NCI-H2227 treated with DMSO at 0.1 percent for 48 hours (cell line): ENCODE measurements at regions not wholly inside any gene's neighbourhood (a gene's known extent, or its start where the extent isn't known, plus 50 kb on each side); places are given as distances from the start of the nearest gene placed in this dataset.

ENCODE experiments used
- DNase-seq: peaks from one replicate; lab custom pipeline; 2025; lab: John Stamatoyannopoulos, UW

DNA sequence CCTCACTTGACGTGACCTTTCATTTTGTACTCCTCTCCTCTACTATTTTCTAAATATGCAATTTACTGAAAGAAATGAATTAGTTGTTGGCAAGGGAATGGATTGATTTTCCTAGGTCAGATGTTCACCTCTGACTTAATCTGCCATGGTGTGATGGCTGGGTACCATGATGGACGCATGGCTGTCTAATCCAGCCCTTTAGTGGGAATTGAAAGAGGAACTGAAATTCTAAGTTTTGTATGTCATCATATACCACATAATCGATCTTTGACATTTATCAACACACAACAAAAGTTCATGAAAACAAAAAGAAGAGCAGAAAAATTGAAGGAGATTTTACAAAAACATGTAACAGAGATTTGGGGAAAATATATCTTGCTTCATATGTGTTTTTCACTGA is 331.3 kb upstream of the SNX7 start:
- DNase-seq: no peak

DNA sequence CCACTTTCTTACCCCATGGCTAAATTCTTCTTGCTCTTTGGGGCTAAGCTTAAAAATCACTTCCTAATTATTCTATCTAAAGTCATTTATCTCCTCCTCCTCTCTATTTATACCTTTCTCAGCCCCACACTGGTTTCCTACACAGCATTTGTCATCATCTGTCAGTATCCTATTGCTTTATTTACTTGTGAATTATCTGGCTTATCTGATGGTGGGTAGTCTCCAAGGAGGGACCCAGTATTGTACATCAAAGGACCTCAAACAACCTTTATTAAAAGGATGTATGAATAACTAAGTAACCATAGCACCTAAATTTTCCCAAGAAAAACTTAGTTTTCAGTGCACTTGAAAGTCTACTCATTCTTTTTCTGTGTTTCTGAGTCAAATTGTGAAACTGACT is 332.7 kb upstream of the SNX7 start:
- no peak for DNase-seq

DNA sequence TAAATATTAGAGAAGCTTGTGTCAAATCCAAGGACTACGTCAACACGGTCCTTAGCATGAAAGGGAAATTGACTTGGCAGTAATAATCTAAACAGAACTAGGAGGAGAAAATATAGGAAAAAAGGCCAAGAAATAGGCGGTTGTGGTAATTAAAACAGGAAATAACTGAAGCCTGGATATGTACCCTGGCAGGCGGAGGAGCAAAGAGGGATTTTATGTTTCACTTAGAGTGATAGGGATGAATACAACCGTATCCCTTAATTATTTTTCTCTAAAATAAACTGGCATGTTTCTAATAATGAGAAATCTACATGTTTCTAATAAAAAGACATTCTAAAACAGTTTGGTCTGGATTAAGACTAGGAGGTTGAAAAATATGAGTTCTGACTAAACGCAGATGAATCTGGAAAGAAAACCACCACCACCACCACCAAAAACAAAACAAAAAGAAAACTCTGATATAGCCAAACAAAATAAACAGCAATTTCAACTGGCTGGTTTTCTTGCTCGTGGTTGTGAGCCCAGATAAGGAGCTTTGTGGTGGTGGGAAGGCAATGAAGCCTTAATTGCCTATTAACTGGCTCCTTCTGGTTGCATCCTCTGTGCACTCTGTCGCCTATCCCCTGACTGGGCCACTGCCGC is 334.2 kb upstream of the SNX7 start:
- DNase-seq: no peak

DNA sequence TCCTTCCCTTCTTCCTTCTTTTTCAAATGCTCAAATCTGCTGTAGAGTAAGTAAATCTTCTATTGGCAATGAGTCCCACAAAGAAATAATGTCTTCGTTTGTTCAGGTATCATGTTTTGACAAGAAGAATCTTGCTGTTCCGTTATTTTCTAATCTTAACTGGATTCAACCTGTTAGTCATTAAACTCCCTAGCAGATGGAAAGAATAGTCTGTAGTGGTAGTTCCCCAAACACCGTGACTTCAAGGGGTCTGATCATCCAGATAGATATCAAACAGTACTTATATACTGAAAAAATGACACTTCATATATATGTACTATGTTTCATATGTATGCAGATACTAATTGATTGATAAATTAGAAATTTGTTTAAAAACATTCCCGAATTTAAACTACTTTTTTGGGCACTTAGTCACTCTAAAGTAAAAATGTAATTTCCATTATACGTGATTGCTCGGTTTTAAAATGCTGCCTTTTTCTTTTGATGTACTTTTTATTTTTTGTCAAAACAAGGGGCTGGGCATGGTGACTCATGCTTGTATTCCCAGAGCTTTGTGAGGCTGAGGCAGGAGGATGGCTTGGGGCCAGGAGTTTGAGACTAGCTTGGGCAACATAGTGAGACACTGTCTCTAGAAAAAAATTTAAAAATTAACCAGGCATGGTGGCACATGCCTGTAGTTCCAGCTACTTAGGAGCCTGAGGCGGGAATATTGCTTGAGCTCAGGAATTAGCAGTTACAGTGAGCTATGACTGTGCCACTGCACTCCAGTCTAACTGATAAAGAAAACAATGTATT is 335.7 kb upstream of the SNX7 start:
- DNase-seq: no peak

DNA sequence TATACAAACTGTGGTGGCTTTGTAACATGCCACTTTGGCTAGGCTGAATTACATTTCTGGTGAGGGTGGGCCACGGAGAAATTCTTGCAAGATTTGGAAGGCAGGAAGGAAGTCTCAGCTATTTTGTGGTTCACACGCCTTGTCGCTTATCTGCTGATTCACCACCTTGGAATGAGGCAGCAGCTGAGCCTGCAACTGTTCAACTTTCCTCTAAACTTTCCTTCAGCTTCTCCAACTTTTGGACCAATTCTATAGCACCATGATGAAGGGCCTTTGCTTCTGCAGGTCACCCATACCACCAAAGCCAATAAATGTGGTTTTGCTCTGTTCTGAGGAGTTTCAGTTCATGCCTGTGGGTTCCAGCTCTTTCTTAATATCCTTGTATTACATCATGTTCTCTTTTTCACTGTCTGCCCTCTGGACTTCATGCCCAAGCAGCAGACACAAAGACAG is 337.6 kb upstream of the SNX7 start:
- no peak for DNase-seq

DNA sequence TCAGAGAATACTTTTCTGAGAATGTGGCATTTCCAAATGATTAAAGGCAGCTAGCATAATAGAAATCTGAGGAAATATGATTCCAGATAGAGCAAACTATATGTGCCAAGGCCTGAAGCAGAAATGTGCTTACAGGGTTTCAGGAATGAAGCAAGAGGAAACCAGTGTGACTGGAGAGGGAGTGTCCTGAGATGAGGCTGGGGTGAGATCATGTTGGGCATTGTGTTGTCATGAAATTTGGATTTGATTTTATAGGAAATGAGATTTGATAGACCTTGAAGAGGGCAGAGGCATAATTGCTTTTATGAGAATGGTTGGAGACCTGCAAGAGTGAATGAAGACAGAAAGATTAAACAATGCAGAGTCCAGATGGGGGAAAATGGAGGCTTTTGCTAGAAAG is 338.1 kb upstream of the SNX7 start:
- no peak for DNase-seq

DNA sequence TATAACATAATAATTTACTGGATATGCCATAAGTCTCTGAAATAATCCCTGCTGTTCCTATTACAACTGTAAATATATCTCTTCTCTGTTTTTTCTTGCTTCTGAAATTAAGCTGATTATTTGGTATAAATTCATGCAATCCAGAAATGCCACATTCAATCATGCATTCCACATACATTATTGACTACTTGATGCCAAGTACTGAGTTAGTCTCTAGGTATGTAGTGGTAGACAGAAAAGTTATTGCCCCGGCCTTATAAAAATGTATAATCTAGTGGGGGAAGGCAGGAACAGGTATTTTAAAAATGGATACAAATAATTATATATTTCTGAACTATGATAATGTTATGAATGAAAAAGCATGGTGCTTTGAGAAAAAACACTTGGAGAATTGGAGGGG is 338.6 kb upstream of the SNX7 start:
- no peak for DNase-seq

DNA sequence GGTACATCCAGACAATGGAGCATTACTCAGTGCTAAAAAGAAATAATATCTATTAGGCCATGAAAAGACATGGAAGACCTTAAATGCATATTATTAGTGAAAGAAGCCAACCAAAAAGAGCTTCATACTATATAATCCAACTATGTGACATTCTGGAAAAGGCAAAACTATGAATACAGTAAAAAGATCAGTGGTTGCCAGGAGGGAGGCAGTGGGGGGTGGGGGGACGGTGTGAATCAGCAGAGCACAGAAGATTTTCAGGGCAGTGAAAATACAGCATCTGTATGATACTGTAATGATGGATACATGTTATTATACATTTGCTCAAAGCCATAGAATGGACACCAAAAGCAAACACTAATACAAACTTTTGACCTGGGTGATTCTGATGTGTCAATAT is 339.4 kb upstream of the SNX7 start:
- no peak for DNase-seq

DNA sequence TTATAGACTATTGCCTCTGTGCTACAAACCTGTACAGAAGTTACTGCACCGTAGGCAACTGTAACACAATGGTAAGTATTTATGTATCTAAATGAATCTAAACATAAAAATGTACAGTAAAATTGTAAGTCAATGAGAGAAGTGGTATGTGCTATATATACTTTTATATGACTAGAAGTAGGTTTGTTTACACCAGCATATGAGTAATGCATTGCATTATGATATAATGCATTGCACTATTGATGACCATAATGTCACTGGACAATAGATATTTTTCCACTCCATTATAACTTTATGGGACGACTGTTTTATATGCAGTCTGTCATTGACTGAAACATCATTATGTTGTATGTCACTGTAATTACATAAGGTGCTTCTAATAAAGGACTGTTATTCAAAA is 340.3 kb upstream of the SNX7 start:
- DNase-seq: no peak

DNA sequence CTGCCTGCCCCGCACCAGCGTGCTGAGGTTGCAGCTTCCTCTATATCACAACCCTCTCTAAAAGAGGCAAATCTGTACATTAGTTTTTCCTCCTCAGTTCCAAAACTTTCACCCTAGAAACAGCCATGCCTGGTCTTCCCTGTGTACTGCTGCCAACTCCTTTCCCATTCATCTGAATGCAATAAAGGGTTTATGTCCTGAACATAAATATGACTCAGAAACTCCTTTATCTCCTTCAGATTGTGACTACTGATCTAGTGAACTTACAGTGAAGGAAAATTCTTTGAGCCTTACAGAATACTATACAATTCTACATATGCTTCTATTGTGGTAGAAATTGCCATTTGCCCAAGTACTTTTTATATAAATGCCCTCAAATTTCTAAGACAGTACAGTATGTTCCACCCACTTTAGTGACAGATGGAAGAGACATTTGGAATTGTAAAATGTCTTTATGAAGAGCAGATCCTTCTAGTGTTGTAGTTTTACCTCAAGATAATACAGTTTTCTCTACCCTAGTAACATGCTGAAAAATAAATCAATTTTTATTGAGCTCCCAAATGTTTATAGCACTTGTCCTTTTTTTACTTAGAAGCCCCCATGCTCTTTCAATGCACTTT is 345.1 kb upstream of the SNX7 start:
- no peak for DNase-seq

DNA sequence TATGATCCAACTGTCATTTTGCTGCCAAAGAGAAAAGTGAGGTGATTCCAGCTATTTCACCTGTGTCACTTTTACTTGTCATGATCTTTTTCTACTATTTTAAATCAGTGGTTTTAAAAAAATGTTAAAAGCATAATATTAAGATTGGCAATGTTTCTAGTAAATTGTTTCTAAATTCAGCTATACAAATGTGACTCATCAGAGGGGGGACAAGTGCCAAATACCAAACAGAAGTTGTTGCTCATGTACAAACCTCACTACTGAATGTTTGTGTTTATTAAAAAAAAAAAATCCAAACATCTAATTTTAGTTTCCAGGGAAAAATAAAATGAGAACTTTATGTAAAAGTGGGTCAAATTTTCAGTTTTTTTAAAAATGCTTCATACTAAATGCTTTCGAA is 346.2 kb upstream of the SNX7 start:
- DNase-seq: no peak

DNA sequence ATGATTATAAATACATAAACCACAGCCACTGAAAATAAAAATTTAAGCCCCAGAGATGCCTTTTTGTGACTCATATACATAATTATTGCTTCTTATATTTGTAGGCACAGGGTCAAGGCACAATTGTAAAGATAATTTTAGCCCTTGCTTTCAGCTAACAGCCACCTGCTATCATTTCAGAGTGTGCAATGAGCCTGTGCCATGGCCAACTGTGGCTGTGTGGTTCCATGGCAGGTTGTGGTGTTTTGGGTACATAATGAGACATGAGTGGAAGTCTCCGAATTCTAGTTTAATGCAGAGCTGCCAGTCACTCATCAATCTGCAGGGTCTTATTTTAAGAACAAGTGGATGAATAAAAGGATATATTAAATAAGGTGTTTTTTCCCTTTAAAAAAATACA is 346.9 kb upstream of the SNX7 start:
- DNase-seq: peak; percentile 43

DNA sequence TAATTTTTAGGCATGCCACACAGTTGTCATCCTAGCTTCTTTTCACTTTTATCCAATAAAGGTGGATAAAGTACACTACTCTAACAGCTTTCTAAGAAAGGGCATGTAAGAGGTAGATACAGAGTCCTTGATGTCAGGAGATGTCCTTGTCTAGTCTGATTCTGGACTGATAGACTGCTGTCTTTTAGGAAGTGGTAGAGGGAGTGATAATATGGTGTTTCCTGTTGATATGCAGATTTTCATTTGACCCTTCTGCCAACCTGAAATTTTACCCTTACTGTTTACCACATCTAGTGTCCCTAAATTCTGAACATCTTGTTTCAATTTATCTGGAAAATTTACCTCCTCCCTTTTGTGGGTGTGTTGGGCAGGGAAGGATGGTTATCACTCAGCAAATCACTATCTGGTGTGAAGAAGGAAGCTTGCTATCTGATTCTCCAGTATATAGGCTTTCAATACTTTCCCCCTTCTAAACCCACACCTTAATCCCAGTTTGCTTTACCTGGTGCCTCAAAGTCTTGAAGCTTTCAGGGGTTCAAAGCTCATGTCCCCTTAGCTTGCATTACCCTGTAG is 354.9 kb upstream of the SNX7 start:
- no peak for DNase-seq

DNA sequence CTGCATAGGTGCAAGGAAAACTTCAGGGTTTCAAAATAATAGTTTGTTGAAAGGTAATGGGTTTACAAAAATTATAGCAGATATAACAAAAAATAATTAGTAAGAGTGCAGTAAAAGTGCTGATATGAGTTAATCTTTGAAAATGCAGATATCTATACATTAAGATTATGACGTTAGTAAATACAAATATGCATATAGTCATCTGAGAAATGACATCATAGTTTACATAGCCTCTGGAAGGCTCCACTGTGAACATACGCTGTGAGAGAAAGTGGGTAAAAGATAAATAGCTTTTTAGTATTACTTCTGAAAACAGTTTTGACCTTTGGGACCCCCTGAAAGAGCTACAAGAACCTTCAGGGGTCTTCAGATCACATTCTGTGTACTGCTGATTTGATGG is 356.2 kb upstream of the SNX7 start:
- no peak for DNase-seq

DNA sequence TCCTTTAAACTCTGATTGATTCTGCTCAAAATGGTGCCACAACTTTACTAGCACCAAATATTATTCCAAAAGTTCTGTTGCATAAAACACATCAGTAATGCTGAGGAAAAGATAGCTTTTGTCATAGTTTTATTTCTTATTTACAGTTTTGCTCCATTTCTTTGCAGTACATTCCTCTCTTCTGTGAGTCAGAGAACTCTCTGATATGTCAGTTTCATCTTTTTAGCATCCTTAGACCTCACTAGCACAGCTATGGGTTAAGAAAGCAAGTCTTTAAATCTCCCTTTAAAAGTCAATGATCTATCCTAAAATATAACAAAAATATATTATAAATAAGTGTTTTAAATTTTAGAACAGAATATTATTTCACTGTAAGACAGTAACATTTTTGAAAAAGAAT is 356.6 kb upstream of the SNX7 start:
- DNase-seq: no peak

DNA sequence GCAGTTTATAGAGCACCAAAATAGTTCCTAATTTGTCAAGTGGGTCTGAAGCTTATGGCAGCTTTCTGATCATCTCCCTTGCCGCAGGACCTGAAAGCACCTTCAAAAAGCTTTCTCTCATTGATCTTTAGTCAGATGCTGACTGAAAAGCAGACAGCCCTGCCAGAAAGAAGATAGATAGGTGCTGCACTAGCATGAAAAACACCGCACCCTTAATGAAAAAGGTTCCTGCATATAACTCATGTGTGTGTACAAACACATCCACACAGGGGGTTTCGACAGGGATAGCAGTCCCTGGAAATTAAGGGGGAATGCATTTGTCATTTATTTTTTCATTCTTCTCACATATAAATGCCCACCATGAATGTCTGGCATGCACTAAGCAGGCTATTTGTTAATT is 361.7 kb upstream of the SNX7 start:
- no peak for DNase-seq

DNA sequence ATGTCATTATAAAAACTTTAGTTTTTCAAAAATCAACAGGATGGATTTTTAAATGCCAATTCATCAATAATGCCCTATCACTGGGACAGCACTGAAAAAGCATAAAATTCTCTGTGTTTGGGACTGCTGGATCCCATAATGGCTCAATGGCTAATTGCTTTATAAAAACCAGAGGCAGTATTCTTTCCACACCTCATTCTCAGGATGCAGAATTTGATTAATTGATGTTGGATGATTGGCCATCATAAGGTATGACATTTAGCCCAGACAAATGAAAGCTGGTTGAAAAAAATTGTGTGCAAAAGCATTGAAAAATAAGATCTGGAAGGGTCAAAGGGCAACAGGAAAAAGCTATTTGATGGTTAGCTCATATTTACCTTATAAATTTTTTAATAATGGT is 362.2 kb upstream of the SNX7 start:
- no peak for DNase-seq

DNA sequence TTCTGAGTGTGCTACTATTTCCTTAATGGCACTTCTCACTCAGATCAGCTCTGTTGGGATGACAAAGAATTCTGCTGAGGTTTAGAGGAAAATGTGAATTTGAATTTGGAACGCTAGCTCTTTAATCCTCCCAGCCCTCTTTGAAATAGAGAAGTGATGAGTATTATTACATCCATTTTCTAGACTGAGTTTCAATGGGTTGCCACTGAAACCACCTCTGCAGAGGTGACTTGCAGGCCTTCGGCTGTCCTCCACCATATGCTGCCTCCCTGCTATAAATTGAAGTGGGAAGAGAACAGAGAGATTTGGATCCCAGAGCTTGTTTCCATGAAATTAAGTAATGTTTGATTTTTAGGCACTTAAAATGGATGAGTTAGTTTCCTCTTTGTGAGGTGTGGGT is 363.2 kb upstream of the SNX7 start:
- DNase-seq: no peak

DNA sequence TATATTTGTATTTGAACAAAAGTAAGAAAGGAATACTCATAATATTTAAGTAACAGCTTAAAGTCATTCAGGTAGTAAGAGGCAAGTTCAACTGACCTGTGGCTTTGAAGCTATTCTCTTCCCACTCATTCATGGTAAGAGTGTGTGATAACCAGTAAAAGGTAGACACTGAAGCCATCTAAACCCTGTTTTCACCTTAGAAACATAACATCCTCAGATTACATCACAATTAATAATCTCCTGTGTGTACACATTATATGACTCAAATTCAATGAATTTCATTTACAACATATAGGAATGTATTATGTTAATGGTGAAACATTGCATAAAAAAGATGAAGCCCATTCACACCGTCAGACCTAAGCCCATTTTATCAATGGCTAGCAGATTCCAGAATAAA is 364.8 kb upstream of the SNX7 start:
- no peak for DNase-seq

DNA sequence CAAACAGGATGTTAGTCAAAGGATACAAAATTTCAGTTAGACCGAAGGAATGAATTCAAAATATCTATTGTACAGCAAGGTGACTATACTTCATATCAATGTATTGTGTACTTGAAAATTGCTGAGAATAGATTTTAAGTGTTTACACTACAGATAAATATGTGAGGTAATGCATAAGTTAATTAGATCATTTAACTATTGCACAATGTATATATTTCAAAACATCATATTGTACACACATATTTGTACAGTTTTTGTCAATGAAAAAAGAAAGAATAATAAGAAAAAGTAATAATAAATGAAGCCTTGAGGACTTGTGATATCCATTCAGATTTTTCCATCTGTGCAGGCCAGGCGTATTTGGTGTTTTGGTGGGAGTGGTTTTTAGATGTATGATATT is 367.4 kb upstream of the SNX7 start:
- no peak for DNase-seq

DNA sequence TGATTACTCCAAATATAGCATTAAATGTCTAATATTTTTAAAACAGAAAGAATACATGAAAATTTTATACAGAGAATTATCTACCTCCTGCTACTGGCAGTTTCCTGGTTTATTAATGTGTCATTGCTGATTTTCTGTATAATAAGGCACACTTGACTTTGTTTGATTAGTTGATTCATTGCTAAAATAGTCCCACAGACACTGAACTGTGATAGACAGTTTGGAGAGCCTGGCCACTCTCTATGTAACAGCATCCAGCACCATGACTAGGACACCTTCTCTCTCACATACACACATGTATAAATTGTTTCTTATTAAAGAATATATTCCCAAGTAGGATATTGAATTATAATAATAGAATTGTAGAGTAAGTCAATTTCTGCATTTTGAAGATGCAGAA is 368.5 kb upstream of the SNX7 start:
- DNase-seq: no peak

DNA sequence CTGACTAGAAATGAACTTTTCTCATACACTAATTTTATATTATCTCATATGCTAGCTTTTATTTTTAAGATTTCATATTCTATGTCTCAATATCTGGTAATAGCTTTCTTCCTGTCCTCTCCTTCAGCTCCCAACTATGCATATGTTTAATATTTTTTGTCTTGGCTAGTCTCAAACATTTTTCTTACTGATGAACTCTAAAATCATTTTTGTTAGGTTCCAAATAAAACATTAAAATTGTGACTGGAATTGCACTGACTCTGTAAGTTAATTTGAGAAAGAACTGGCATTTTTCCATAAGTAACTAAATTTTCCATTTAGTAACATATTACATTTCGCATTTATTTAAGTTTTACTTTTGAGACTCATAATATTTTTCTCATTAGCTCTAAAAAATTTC is 368.5 kb upstream of the DPYD start:
- no peak for DNase-seq

DNA sequence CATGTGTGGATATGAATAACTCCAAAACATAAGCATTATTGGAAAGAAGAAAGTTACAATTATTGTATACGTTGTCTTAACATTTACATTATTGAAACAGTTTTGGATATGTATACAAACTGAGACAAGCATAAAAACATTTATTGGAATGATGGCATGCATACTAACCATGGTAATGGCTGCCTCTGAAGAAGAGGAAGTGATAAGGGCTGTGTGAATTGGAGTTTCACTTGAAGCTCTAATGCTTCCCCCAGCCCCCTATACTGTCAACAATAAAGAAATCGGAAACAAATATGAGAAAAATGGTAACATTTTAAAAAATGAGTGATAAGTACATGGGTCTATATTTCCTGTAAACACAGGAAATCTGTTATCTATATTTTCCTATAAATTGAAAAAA is 367.7 kb upstream of the DPYD start:
- DNase-seq: no peak
